H9 (cell line): ENCODE measurements at regions not wholly inside any gene's neighbourhood (a gene's known extent, or its start where the extent isn't known, plus 50 kb on each side); places are given as distances from the start of the nearest gene placed in this dataset.

Source experiments
- DNase-seq: peaks from one replicate; pipeline ENCODE4 v3.0.0-alpha.2; 2017
- H2AFZ ChIP-seq: one replicate; pipeline ENCODE4 v1.6.1; 2013; ENCODE audit warnings: mild to moderate bottlenecking, low read length, control low read depth, moderate library complexity
- H2AK5ac ChIP-seq: 2 replicates; pipeline ENCODE4 v1.6.1; 2013; ENCODE audit warnings: low read length, control low read depth, mixed read lengths; ENCODE audit not compliant: insufficient read length
- H2BK120ac ChIP-seq: one replicate; pipeline ENCODE4 v1.6.1; 2013; ENCODE audit warnings: low read depth, mild to moderate bottlenecking, low read length, control low read depth, inconsistent platforms; ENCODE audit not compliant: poor library complexity, severe bottlenecking
- H2BK12ac ChIP-seq: 2 replicates; pipeline ENCODE4 v1.6.1; 2013; ENCODE audit warnings: low read length, control low read depth, mixed read lengths, low read depth; ENCODE audit not compliant: insufficient read length
- H2BK15ac ChIP-seq: 2 replicates; pipeline ENCODE4 v1.6.1; 2013; ENCODE audit warnings: low read depth, low read length, control low read depth
- H2BK20ac ChIP-seq: one replicate; pipeline ENCODE4 v1.6.1; 2013; ENCODE audit warnings: low read depth, mild to moderate bottlenecking, low read length, control low read depth, inconsistent platforms; ENCODE audit not compliant: poor library complexity, severe bottlenecking
- H2BK5ac ChIP-seq: 2 replicates; pipeline ENCODE4 v1.6.1; 2013; ENCODE audit warnings: low read length, control low read depth, mixed read lengths; ENCODE audit not compliant: insufficient read length
- H3K14ac ChIP-seq: 2 replicates; pipeline ENCODE4 v1.6.1; 2013; ENCODE audit warnings: low read length, control low read depth; ENCODE audit not compliant: insufficient read depth
- H3K18ac ChIP-seq: 2 replicates; pipeline ENCODE4 v1.6.1; 2013; ENCODE audit warnings: low read depth, mild to moderate bottlenecking, mixed read lengths, low read length, control low read depth; ENCODE audit not compliant: insufficient read length
- H3K23ac ChIP-seq: 2 replicates; pipeline ENCODE4 v1.6.1; 2013; ENCODE audit warnings: low read length, control low read depth, mixed read lengths, low read depth; ENCODE audit not compliant: insufficient read length
- H3K23me2 ChIP-seq: 2 replicates; pipeline ENCODE4 v1.6.1; 2013; ENCODE audit warnings: low read depth, mild to moderate bottlenecking, mixed read lengths, low read length, control low read depth; ENCODE audit not compliant: insufficient read length, poor library complexity, severe bottlenecking
- H3K27ac ChIP-seq: 2 replicates; pipeline ENCODE4 v1.5.1; 2013; ENCODE audit warnings: low read length, control low read depth, mixed read lengths, low read depth; ENCODE audit not compliant: insufficient read length
- H3K27me3 ChIP-seq: 2 replicates; pipeline ENCODE4 v1.6.1; 2013; ENCODE audit warnings: low read length, control low read depth, inconsistent platforms; ENCODE audit not compliant: insufficient read depth
- H3K4ac ChIP-seq: 2 replicates; pipeline ENCODE4 v1.6.1; 2013; ENCODE audit warnings: low read depth, mild to moderate bottlenecking, control low read depth, inconsistent platforms, low read length, moderate library complexity
- H3K4me1 ChIP-seq: 2 replicates; pipeline ENCODE4 v1.6.1; 2013; ENCODE audit warnings: low read length, control low read depth, inconsistent platforms; ENCODE audit not compliant: insufficient read depth
- H3K4me2 ChIP-seq: 2 replicates; pipeline ENCODE4 v1.6.1; 2013; ENCODE audit warnings: low read length, control low read depth, mixed read lengths; ENCODE audit not compliant: insufficient read length, insufficient read depth
- H3K56ac ChIP-seq: 2 replicates; pipeline ENCODE4 v1.6.1; 2013; ENCODE audit warnings: low read depth, mild to moderate bottlenecking, mixed read lengths, low read length, control low read depth; ENCODE audit not compliant: insufficient read length
- H3K79me1 ChIP-seq: 2 replicates; pipeline ENCODE4 v1.6.1; 2013; ENCODE audit warnings: low read depth, mild to moderate bottlenecking, moderate library complexity, low read length, control low read depth, inconsistent platforms; ENCODE audit not compliant: insufficient read depth, poor library complexity, severe bottlenecking
- H3K79me2 ChIP-seq: 2 replicates; pipeline ENCODE4 v1.6.1; 2013; ENCODE audit warnings: low read length, control low read depth, inconsistent platforms; ENCODE audit not compliant: insufficient read depth
- H3K9ac ChIP-seq: 2 replicates; pipeline ENCODE4 v1.6.1; 2013; ENCODE audit warnings: low read length, control low read depth, mixed read lengths; ENCODE audit not compliant: insufficient read length; ENCODE audit errors: extremely low read depth
- H3K9me3 ChIP-seq: one replicate; pipeline ENCODE4 v1.6.1; 2013; ENCODE audit warnings: low read depth, low read length, inconsistent platforms; ENCODE audit not compliant: control insufficient read depth
- H3T11ph ChIP-seq: one replicate; pipeline ENCODE4 v1.6.1; 2013; ENCODE audit warnings: mild to moderate bottlenecking, low read length, control low read depth, inconsistent platforms
- H4K20me1 ChIP-seq: one replicate; pipeline ENCODE4 v1.6.1; 2013; ENCODE audit not compliant: control insufficient read depth, insufficient read length, insufficient read depth
- H4K5ac ChIP-seq: 2 replicates; pipeline ENCODE4 v1.6.1; 2013; ENCODE audit warnings: low read depth, mild to moderate bottlenecking, mixed read lengths, low read length, control low read depth; ENCODE audit not compliant: insufficient read length
- H4K8ac ChIP-seq: replicated peaks from 2 replicates; pipeline ENCODE4 v1.6.1; 2013; ENCODE audit warnings: low read length, control low read depth, mixed read lengths, low read depth; ENCODE audit not compliant: insufficient read length
- H4K91ac ChIP-seq: 2 replicates; pipeline ENCODE4 v1.6.1; 2013; ENCODE audit warnings: low read depth, mild to moderate bottlenecking, moderate library complexity, mixed read lengths, low read length, control low read depth; ENCODE audit not compliant: insufficient read length
- H3K27ac Mint-ChIP-seq, 3 experiments: 2 replicates in 2 of 3; 3 replicates in 1 of 3; pipeline ENCODE4 v1.8.0; 2020 to 2021; ENCODE audit warnings: mixed read lengths in 3 of 3, mild to moderate bottlenecking in 1 of 3, moderate library complexity in 1 of 3
- H3K27me3 Mint-ChIP-seq: 2 replicates; pipeline ENCODE4 v1.8.0; 2021; ENCODE audit warnings: low read depth, mild to moderate bottlenecking, moderate library complexity, mixed read lengths
- H3K36me3 Mint-ChIP-seq, 3 experiments: 2 replicates in 2 of 3; 3 replicates in 1 of 3; pipeline ENCODE4 v1.8.0; 2020 to 2021; ENCODE audit warnings: low read depth in 3 of 3, mixed read lengths in 3 of 3; ENCODE audit not compliant: insufficient read depth in 1 of 3
- H3K4me1 Mint-ChIP-seq, 2 experiments: 2 replicates each; pipeline ENCODE4 v1.8.0; 2020; ENCODE audit warnings: mixed read lengths in 2 of 2
- H3K4me3 Mint-ChIP-seq, 2 experiments: 2 replicates in 1 of 2; 3 replicates in 1 of 2; pipeline ENCODE4 v1.8.0; 2020 to 2021; ENCODE audit warnings: mild to moderate bottlenecking in 2 of 2, mixed read lengths in 2 of 2, moderate library complexity in 1 of 2
- H3K9me3 Mint-ChIP-seq, 2 experiments: 2 replicates in 1 of 2; 3 replicates in 1 of 2; pipeline ENCODE4 v1.8.0; 2020; ENCODE audit warnings: mild to moderate bottlenecking in 2 of 2, mixed read lengths in 2 of 2, moderate library complexity in 1 of 2
- CTCF ChIP-seq: fragments of 200-600 bp; sonication (generic); conservative IDR thresholded peaks from 3 replicates; pipeline ENCODE4 v1.8.0; 2021; ENCODE audit warnings: antibody characterized with exemption, mild to moderate bottlenecking
- WGBS: extraction: QIAGEN DNeasy Blood & Tissue Kit; methylation state at CpG from one replicate; pipeline ENCODE4 v1.1.7; 2013; ENCODE audit warnings: missing lambda C conversion rate, low lambda C conversion rate, mixed read lengths; ENCODE audit not compliant: insufficient read length; ENCODE audit errors: extremely low coverage; 5-methylcytosine and 5-hydroxymethylcytosine counted together

GRCh38 chr10:78719276-78719675 is 349.5 kb upstream of the ZMIZ1 start:
- Mint-ChIP-seq H3K27me3 (peaks cover 13% of the 10 kb centered on the region), H3K36me3 (no peaks in the 10 kb centered on the region), H3K4me3 (no peak overlapping the region), H3K4me1 (peaks cover 9 to 14% of the 10 kb centered on the region in 2 experiments), H3K9me3 (no peaks in the 10 kb centered on the region; a peak in 1 of 5 replicates), H3K27ac (no peak overlapping the region)
- Histone ChIP-seq H2BK12ac (no peak overlapping the region), H4K5ac (no peak overlapping the region), H3K14ac (no peak overlapping the region), H2AK5ac (no peak overlapping the region), H3K9ac (no peak overlapping the region), H3K4ac (no peak overlapping the region), H3K23me2 (no peaks in the 10 kb centered on the region), H2BK20ac (no peak overlapping the region), H3K27me3 (no peaks in the 10 kb centered on the region; the same call in 1 of the 2 replicates), H4K8ac (no peak overlapping the region), H2BK15ac (no peak overlapping the region), H2AFZ (no peak overlapping the region), H3K79me2 (no peaks in the 10 kb centered on the region), H3K9me3 (no peaks in the 10 kb centered on the region), H3K4me2 (no peak overlapping the region), H3K23ac (no peak overlapping the region), H3T11ph (no peak overlapping the region), H3K27ac (no peak overlapping the region), H2BK5ac (no peak overlapping the region), H4K91ac (no peak overlapping the region), H3K4me1 (0 out of 2 replicates have a peak, but pooled peaks cover 4% of the 10 kb centered on the region), H4K20me1 (no peaks in the 10 kb centered on the region), H2BK120ac (no peak overlapping the region), H3K18ac (no peak overlapping the region), H3K79me1 (no peaks in the 10 kb centered on the region), H3K56ac (no peak overlapping the region)
- TF ChIP-seq CTCF = no peak
- no peak for DNase-seq
- no CpG with 5 or more reads among the region's 10 CpGs for WGBS
